ENCODE measurements at regions not wholly inside any gene's neighbourhood (a gene's known extent, or its start where the extent isn't known, plus 50 kb on each side); places are given as distances from the start of the nearest gene placed in this dataset.

DNA sequence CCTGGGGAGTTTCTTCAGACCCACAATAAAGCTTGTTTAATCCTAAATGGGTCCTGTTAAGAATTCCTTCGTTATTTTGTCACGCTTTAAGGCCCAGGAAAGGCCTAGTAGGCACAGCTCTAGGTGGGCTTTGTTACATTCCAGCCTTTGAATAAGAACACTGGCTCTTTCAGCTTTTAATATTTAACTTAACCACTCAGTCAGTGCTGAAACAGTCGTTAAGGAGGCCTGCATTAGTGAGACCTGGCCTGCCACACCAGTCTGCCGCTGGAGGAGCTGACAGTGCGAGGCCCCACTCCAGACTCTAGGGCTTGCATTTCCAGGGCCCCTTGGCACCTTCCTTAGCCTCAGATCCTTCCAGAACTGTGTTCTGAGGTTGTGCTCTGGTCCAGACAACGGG is 351.4 kb downstream of the GLRX3 start:
- TF ChIP-seq REST (IDR thresholded peaks at IDR 0.05; ENCODE audit: insufficient replicate concordance, low read depth) (no peak), CTCF (IDR thresholded peaks at IDR 0.05; ENCODE audit: insufficient read depth, low read length) (no peak)
